OCI-LY7 (cell line): ENCODE measurements at regions not wholly inside any gene's neighbourhood (a gene's known extent, or its start where the extent isn't known, plus 50 kb on each side); places are given as distances from the start of the nearest gene placed in this dataset.

Experiments
- BruUV-seq: library from RNA; stranded (reverse); fragments of 400-500 nt; replicated peaks from 2 replicates; lab custom pipeline; 2021; lab: Mats Ljungman, UMichigan
- CTCF ChIA-PET: fragments of 300-600 bp; sonication (Branson Sonifier 250); formaldehyde crosslinking; loops from one replicate; lab custom pipeline; 2022; ENCODE audit warnings: antibody characterized with exemption; ENCODE audit not compliant: unreplicated experiment; lab: Charles Lee
- POLR2A ChIA-PET: fragments of 300-600 bp; sonication (Branson Sonifier 250); formaldehyde crosslinking; loops from one replicate; lab custom pipeline; 2022; ENCODE audit warnings: antibody characterized with exemption; lab: Charles Lee
- DNase-seq: peaks from one replicate; pipeline ENCODE4 v3.0.0-alpha.2; 2015; ENCODE audit warnings: low spot score
- H2AFZ ChIP-seq: fragments of 200-600 bp; sonication (generic), shearing (Covaris generic); 2 replicates; pipeline ENCODE4 v1.6.1; 2014; ENCODE audit warnings: mild to moderate bottlenecking, antibody characterized with exemption, low read length, moderate library complexity
- H3K27ac ChIP-seq: fragments of 200-600 bp; sonication (generic); 2 replicates; pipeline ENCODE4 v1.5.1; 2014; ENCODE audit warnings: mixed run types, low read depth, mild to moderate bottlenecking, moderate library complexity, low read length, inconsistent platforms; ENCODE audit not compliant: poor library complexity, severe bottlenecking
- H3K36me3 ChIP-seq: fragments of 200-600 bp; sonication (generic); 2 replicates; pipeline ENCODE4 v1.6.1; 2014; ENCODE audit warnings: mild to moderate bottlenecking, antibody characterized with exemption, low read length, moderate library complexity, mixed read lengths; ENCODE audit not compliant: insufficient read depth
- H3K4me1 ChIP-seq: fragments of 200-600 bp; sonication (generic); 2 replicates; pipeline ENCODE4 v1.5.1; 2014; ENCODE audit warnings: mild to moderate bottlenecking, low read length; ENCODE audit not compliant: insufficient read depth, poor library complexity, severe bottlenecking
- H3K4me2 ChIP-seq: fragments of 200-600 bp; sonication (generic); 2 replicates; pipeline ENCODE4 v1.6.1; 2014; ENCODE audit warnings: mild to moderate bottlenecking, low read length
- H3K4me3 ChIP-seq: fragments of 200-600 bp; sonication (generic); 2 replicates; pipeline ENCODE4 v1.5.1; 2014; ENCODE audit warnings: mild to moderate bottlenecking, low read depth, low read length; ENCODE audit not compliant: poor library complexity, severe bottlenecking
- H3K79me2 ChIP-seq: fragments of 200-600 bp; sonication (generic); 2 replicates; pipeline ENCODE4 v1.6.1; 2016; ENCODE audit warnings: low read depth, mild to moderate bottlenecking, low read length, moderate library complexity, mixed read lengths; ENCODE audit not compliant: insufficient read depth
- H3K9me2 ChIP-seq: fragments of 200-600 bp; sonication (generic); 2 replicates; pipeline ENCODE4 v1.6.1; 2016; ENCODE audit warnings: mild to moderate bottlenecking, low read length, mixed read lengths; ENCODE audit not compliant: insufficient read depth
- H3K9me3 ChIP-seq: fragments of 200-600 bp; sonication (generic); 2 replicates; pipeline ENCODE4 v1.6.1; 2014; ENCODE audit warnings: mild to moderate bottlenecking, mixed run types, low read length, mixed read lengths
- H4K20me1 ChIP-seq: fragments of 200-600 bp; sonication (generic); 2 replicates; pipeline ENCODE4 v1.6.1; 2014; ENCODE audit warnings: mild to moderate bottlenecking, antibody characterized with exemption, low read length, moderate library complexity, mixed read lengths; ENCODE audit not compliant: insufficient read depth
- EZH2phosphoT487 ChIP-seq: fragments of 200-600 bp; sonication (generic); IDR thresholded peaks from 2 replicates; pipeline ENCODE4 v1.6.1; 2018; ENCODE audit warnings: low read depth, borderline replicate concordance, mild to moderate bottlenecking, mixed run types, antibody characterized with exemption, low read length, moderate library complexity, mixed read lengths
- intact Hi-C: fragments of 100-400 bp; cut with micrococcal nuclease; formaldehyde crosslinking; loops from one replicate; pipeline ENCODE4 v1.10.0; 2022; ENCODE audit not compliant: unreplicated experiment
- TF ChIP-seq, protein P1 (sequence below): fragments of 200-600 bp; sonication (generic); conservative IDR thresholded peaks from 2 replicates; pipeline ENCODE4 v1.5.1; 2014; ENCODE audit warnings: mild to moderate bottlenecking, antibody characterized with exemption, low read length, moderate library complexity, mixed read lengths

GRCh38 chr15:53346583-53346982 lies 412.9 kb downstream of the WDR72 start:
- no peaks in the 10 kb centered on the region for H3K4me1 ChIP-seq
- no peak for DNase-seq
- H3K4me2 ChIP-seq: no peak overlapping the region
- ChIA-PET POLR2A (no interaction called here), CTCF (no interaction called here)
- H3K27ac ChIP-seq: no peak overlapping the region
- H2AFZ ChIP-seq: no peak overlapping the region
- no peaks in the 10 kb centered on the region for H3K9me2 ChIP-seq
- no peaks in the 10 kb centered on the region for H3K9me3 ChIP-seq
- BruUV-seq: no TSS peak
- no peak for TF ChIP-seq EZH2phosphoT487
- TF ChIP-seq, protein P1, sequence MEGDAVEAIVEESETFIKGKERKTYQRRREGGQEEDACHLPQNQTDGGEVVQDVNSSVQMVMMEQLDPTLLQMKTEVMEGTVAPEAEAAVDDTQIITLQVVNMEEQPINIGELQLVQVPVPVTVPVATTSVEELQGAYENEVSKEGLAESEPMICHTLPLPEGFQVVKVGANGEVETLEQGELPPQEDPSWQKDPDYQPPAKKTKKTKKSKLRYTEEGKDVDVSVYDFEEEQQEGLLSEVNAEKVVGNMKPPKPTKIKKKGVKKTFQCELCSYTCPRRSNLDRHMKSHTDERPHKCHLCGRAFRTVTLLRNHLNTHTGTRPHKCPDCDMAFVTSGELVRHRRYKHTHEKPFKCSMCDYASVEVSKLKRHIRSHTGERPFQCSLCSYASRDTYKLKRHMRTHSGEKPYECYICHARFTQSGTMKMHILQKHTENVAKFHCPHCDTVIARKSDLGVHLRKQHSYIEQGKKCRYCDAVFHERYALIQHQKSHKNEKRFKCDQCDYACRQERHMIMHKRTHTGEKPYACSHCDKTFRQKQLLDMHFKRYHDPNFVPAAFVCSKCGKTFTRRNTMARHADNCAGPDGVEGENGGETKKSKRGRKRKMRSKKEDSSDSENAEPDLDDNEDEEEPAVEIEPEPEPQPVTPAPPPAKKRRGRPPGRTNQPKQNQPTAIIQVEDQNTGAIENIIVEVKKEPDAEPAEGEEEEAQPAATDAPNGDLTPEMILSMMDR: no peak
- H4K20me1 ChIP-seq: no peaks in the 10 kb centered on the region
- H3K4me3 ChIP-seq: no peak overlapping the region
- intact Hi-C loops: no loop called here
- H3K36me3 ChIP-seq: no peaks in the 10 kb centered on the region
- no peaks in the 10 kb centered on the region for H3K79me2 ChIP-seq

GRCh38 chr15:53331328-53332190 lies 427.9 kb downstream of the WDR72 start:
- Histone ChIP-seq H3K27ac (no peak overlapping the region), H2AFZ (no peak overlapping the region), H3K9me2 (no peaks in the 10 kb centered on the region), H3K4me2 (no peak overlapping the region), H3K36me3 (no peaks in the 10 kb centered on the region), H3K4me1 (no peaks in the 10 kb centered on the region), H3K4me3 (no peak overlapping the region), H4K20me1 (no peaks in the 10 kb centered on the region), H3K79me2 (no peaks in the 10 kb centered on the region), H3K9me3 (no peaks in the 10 kb centered on the region)
- ChIA-PET CTCF (no interaction called here), POLR2A (no interaction called here)
- TF ChIP-seq, protein P1: no peak
- no peak for TF ChIP-seq EZH2phosphoT487
- no TSS peak for BruUV-seq
- no peak for DNase-seq
- intact Hi-C loops: no loop called here

- intact Hi-C loops: no loop called here
- no peak for TF ChIP-seq EZH2phosphoT487
- TF ChIP-seq, protein P1: no peak
- Histone ChIP-seq H3K4me3 (no peak overlapping the region), H3K9me3 (no peaks in the 10 kb centered on the region), H4K20me1 (no peaks in the 10 kb centered on the region), H2AFZ (no peak overlapping the region), H3K4me1 (no peaks in the 10 kb centered on the region), H3K79me2 (no peaks in the 10 kb centered on the region), H3K27ac (no peak overlapping the region), H3K36me3 (no peaks in the 10 kb centered on the region), H3K9me2 (no peaks in the 10 kb centered on the region), H3K4me2 (no peak overlapping the region)
- no peak for DNase-seq
- ChIA-PET POLR2A (no interaction called here), CTCF (no interaction called here)
- no TSS peak for BruUV-seq
Observed at GRCh38 chr15:53328341-53328740, 431.1 kb downstream of the WDR72 start.
